Gastrocnemius medialis (tissue), 4 donors: ENCODE measurements at regions not wholly inside any gene's neighbourhood (a gene's known extent, or its start where the extent isn't known, plus 50 kb on each side); places are given as distances from the start of the nearest gene placed in this dataset.

ENCODE experiments used
- CTCF ChIP-seq, 5 experiments: fragments of 450-650 bp in 3 of 5; fragments of 200-600 bp in 2 of 5; sonication (generic) in 2 of 5; IDR thresholded peaks in 4 of 5; conservative IDR thresholded peaks in 1 of 5; 1 replicate in 4 of 5; 2 replicates in 1 of 5; pipeline ENCODE4 v1.5.1; 2016 to 2019; ENCODE audit warnings: antibody characterized with exemption in 5 of 5, mild to moderate bottlenecking in 3 of 5, moderate library complexity in 3 of 5
- POLR2A ChIP-seq, 2 donors: fragments of 450-650 bp; IDR thresholded peaks; one replicate each; pipeline ENCODE4 v1.6.1; 2017; ENCODE audit warnings: antibody characterized with exemption in 2 of 2, mild to moderate bottlenecking in 2 of 2, moderate library complexity in 2 of 2

GRCh38 chr18:2087877-2088673 is 483.2 kb downstream of the METTL4 start:
- TF ChIP-seq CTCF (IDR thresholded peaks at IDR 0.05 in 4 of 5, conservative IDR thresholded peaks at IDR 0.05 in 1 of 5) = no peak
- no peak for TF ChIP-seq POLR2A (IDR thresholded peaks at IDR 0.05)
